SK-N-MC (cell line): ENCODE measurements at regions not wholly inside any gene's neighbourhood (a gene's known extent, or its start where the extent isn't known, plus 50 kb on each side); places are given as distances from the start of the nearest gene placed in this dataset.

Source experiments
- EZH2 ChIP-seq: fragments of 200-600 bp; sonication (generic); IDR thresholded peaks from one replicate; pipeline ENCODE4 v1.6.1; 2017; ENCODE audit warnings: antibody characterized with exemption
- FOXP2 ChIP-seq: optimal IDR thresholded peaks from 2 replicates; pipeline ENCODE3; 2011; ENCODE audit warnings: mild to moderate bottlenecking, moderate library complexity; ENCODE audit not compliant: insufficient read depth; ENCODE audit errors: extremely low read length, control extremely low read depth
- POLR2AphosphoS5 ChIP-seq: IDR thresholded peaks from 2 replicates; pipeline ENCODE4 v1.6.1; 2012; ENCODE audit warnings: mild to moderate bottlenecking, low read depth, low read length, borderline replicate concordance

DNA sequence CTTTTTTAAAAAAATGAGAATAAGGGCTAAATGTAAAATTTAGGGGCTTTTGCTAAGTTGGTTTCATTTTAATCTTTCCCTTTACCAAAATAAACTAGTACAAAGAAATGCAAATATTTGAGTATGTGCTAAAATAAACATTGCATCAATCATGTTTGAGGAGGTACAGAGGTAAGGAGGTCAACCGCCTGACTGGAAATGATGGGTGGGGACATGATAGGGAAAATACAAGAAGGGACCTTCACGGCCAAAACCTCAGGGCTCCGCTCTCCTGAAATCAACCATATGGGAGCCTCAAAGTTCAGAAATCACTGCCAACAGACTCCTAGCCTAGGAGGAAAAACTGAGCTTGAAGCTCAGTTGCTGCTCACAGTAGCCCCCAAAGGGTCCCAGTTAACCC is 207.6 kb downstream of the AHR start:
- TF ChIP-seq POLR2AphosphoS5 = no peak
- no peak for TF ChIP-seq EZH2
- TF ChIP-seq FOXP2 = no peak
